ENCODE measurements at regions not wholly inside any gene's neighbourhood (a gene's known extent, or its start where the extent isn't known, plus 50 kb on each side); places are given as distances from the start of the nearest gene placed in this dataset.
A peak's percentile ranks its signal among the peaks of the same experiment; 100 is the strongest.

DNA sequence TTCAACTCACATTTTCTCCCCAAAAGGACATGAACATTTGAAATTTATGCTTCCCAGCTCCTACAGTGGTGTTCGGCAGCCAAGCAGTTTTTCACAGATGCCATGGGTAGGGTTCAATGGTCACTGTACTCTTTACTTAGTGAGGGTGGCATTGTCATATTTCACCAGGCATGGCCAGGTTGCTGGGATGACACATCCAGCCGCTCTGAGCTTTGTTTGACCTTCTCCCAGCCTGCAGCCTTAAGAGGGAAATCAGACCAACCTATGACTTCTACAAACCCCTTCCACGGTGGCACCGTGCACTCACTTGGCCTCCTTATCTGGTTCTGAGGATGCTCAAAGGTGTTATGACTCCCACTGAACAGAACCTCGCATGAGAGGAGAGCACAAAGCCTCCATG is 108.4 kb upstream of the SH3BP4 start:
- CTCF ChIA-PET = interaction anchor here (1.7 kb wide), 1 partner anchor 279 kb away, joined by 4 read pairs; no protein-coding TSS in a partner anchor
- no peaks in the 10 kb centered on the region for H3K27me3 ChIP-seq (ENCODE audit: control insufficient read depth, insufficient read depth, low read length)
- TF ChIP-seq, protein P1, sequence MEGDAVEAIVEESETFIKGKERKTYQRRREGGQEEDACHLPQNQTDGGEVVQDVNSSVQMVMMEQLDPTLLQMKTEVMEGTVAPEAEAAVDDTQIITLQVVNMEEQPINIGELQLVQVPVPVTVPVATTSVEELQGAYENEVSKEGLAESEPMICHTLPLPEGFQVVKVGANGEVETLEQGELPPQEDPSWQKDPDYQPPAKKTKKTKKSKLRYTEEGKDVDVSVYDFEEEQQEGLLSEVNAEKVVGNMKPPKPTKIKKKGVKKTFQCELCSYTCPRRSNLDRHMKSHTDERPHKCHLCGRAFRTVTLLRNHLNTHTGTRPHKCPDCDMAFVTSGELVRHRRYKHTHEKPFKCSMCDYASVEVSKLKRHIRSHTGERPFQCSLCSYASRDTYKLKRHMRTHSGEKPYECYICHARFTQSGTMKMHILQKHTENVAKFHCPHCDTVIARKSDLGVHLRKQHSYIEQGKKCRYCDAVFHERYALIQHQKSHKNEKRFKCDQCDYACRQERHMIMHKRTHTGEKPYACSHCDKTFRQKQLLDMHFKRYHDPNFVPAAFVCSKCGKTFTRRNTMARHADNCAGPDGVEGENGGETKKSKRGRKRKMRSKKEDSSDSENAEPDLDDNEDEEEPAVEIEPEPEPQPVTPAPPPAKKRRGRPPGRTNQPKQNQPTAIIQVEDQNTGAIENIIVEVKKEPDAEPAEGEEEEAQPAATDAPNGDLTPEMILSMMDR (IDR thresholded peaks at IDR 0.05; ENCODE audit: low read depth, low read length) = no peak
- H3K27ac ChIP-seq (ENCODE audit: low read depth, low read length) = no peak overlapping the region
- H3K4me3 ChIP-seq (ENCODE audit: low read depth, low read length) = no peak overlapping the region
- DNase-seq (ENCODE audit: low read depth, low spot score) = no peak
- POLR2A ChIA-PET = no interaction called here
- H3K9me3 ChIP-seq (ENCODE audit: control insufficient read depth, insufficient read depth, low read length) = no peaks in the 10 kb centered on the region

DNA sequence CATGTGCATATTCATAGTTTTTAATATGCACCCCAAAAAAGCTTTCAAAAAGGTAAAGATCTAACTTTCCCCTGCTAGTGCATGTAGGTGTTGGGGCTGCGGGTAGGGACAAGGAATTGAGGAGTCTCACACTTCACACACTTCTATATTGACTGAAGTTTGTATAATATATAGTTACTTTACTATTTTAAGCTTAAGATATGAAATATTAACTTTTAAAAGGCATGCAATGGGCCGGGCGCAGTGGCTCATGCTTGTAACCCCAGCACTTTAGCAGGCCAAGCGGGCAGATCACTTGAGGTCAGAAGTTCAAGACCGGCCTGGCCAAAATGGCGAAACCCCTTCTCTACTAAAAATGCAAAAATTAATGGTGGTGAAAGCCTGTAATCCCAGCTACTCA is 109.1 kb upstream of the SH3BP4 start:
- H3K9me3 ChIP-seq (ENCODE audit: control insufficient read depth, insufficient read depth, low read length) = no peaks in the 10 kb centered on the region
- no peak overlapping the region for H3K4me3 ChIP-seq (ENCODE audit: low read depth, low read length)
- ChIA-PET CTCF (interaction anchor here (1.7 kb wide), 1 partner anchor 278 kb away, joined by 4 read pairs; no protein-coding TSS in a partner anchor), POLR2A (no interaction called here)
- no peak overlapping the region for H3K27ac ChIP-seq (ENCODE audit: low read depth, low read length)
- DNase-seq (ENCODE audit: low read depth, low spot score) = no peak
- H3K27me3 ChIP-seq (ENCODE audit: control insufficient read depth, insufficient read depth, low read length) = no peaks in the 10 kb centered on the region
- TF ChIP-seq, protein P1 (IDR thresholded peaks at IDR 0.05; ENCODE audit: low read depth, low read length) = no peak

DNA sequence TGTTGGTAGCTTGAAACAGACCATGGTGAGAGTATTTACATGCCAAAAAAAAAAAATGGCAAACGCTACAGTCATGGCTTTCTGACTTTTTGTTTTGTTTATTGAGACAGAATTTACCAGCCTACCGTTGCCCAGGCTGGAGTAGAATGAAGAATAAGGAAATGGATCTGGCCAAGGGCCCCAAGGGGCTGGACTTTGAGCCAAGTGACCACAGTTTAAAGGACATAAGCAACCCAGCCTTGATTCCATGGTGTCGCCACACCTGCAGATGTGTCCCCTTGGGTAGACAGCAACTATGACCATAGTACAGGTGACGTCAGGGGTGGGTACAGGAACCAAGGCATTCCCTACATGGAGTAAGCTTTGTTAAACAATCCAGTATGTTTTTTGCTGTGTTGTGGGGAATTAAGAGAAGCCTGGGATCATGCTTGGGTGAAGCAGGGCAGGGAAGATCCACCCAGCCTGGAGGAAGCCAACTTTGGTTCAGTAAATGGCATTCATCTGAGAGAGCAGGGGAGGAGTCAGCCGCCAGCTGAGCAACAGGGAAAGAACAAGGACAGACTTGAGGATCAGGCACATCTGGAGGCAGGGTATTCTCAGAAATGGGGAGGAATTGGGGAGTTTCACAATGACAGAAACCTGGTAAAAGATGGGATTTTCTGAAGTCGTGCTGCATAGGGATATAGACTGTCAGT is 110.3 kb upstream of the SH3BP4 start:
- ChIA-PET POLR2A (no interaction called here), CTCF (interaction anchor here (1.0 kb wide), 1 partner anchor 40 kb away, joined by 5 read pairs; no protein-coding TSS in a partner anchor)
- TF ChIP-seq, protein P1 (IDR thresholded peaks at IDR 0.05; ENCODE audit: low read depth, low read length) = no peak
- Histone ChIP-seq H3K9me3 (ENCODE audit: control insufficient read depth, insufficient read depth, low read length) (no peaks in the 10 kb centered on the region), H3K4me3 (ENCODE audit: low read depth, low read length) (no peak overlapping the region), H3K27ac (ENCODE audit: low read depth, low read length) (no peak overlapping the region), H3K27me3 (ENCODE audit: control insufficient read depth, insufficient read depth, low read length) (no peaks in the 10 kb centered on the region)
- DNase-seq (ENCODE audit: low read depth, low spot score) = no peak

DNA sequence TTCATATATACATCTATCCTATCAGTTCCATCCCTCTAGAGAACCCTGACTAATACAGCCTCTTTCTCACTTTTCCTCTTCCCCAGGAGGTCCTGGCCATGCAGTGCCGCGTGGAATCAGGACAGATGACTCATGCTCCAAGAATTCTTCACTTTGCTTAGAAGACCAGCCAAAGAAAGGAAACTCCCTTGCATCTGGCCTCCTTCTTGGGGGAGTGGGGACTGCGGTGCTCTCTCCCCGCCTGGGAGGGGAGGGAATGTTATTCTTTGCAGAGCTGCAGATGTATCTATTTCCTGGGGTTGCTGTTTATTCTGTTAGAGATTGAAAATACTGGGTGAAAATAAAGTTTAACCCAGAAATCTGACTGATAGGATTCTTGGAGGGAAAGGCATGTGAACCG is 111.5 kb upstream of the SH3BP4 start:
- Histone ChIP-seq H3K27ac (ENCODE audit: low read depth, low read length) (peak overlapping the region; percentile 71), H3K27me3 (ENCODE audit: control insufficient read depth, insufficient read depth, low read length) (no peaks in the 10 kb centered on the region), H3K9me3 (ENCODE audit: control insufficient read depth, insufficient read depth, low read length) (no peaks in the 10 kb centered on the region), H3K4me3 (ENCODE audit: low read depth, low read length) (no peak overlapping the region)
- TF ChIP-seq, protein P1 (IDR thresholded peaks at IDR 0.05; ENCODE audit: low read depth, low read length) = no peak
- ChIA-PET CTCF (interaction anchor here (0.7 to 1.0 kb wide), 2 partner anchors 41 to 295 kb away, joined by 3 to 5 read pairs; no protein-coding TSS in a partner anchor), POLR2A (interaction anchor here (0.6 to 1.0 kb wide), 2 partner anchors 40 to 220 kb away, joined by 3 to 4 read pairs; no protein-coding TSS in a partner anchor)
- peak; percentile 93 for DNase-seq (ENCODE audit: low read depth, low spot score)

DNA sequence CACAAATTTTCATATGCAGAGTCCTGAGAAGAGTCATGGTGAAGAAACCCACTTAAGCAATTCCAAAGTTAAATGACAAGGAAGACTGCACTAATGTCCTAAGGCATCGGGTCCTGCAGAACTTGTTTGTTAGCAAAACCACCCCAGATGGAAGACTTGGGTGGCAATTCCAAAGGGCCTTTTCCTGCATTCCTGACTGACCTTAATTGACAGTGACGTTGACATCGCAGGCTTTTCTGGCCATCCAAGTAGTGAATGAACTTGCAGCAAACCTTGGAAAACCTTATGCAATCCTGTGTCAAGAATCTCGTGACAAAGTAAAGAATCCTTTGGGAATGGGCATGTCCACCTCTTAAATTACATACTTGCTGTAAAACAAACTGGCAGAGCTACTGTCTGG is 112.5 kb upstream of the SH3BP4 start:
- DNase-seq (ENCODE audit: low read depth, low spot score) = no peak
- Histone ChIP-seq H3K27me3 (ENCODE audit: control insufficient read depth, insufficient read depth, low read length) (no peaks in the 10 kb centered on the region), H3K27ac (ENCODE audit: low read depth, low read length) (no peak overlapping the region), H3K4me3 (ENCODE audit: low read depth, low read length) (no peak overlapping the region), H3K9me3 (ENCODE audit: control insufficient read depth, insufficient read depth, low read length) (no peaks in the 10 kb centered on the region)
- CTCF ChIA-PET = no interaction called here
- POLR2A ChIA-PET = no interaction called here
- TF ChIP-seq, protein P1 (IDR thresholded peaks at IDR 0.05; ENCODE audit: low read depth, low read length) = no peak

Measured in AG04450 (cell line).